Panc1 (cell line): ENCODE measurements at regions not wholly inside any gene's neighbourhood (a gene's known extent, or its start where the extent isn't known, plus 50 kb on each side); places are given as distances from the start of the nearest gene placed in this dataset.

Source experiments
- ATAC-seq: fragments of 200-7000 bp; cut with Tn5 transposase; 2 replicates; pipeline ENCODE4 v1.9.1; 2020; ENCODE audit warnings: mild to moderate bottlenecking, moderate library complexity
- BruUV-seq: library from RNA; stranded (reverse); fragments of 400-500 nt; replicated peaks from 2 replicates; lab custom pipeline; 2021; lab: Mats Ljungman, UMichigan
- CTCF ChIA-PET: fragments of 300-600 bp; sonication (Branson Sonifier 250); formaldehyde crosslinking; loops from one replicate; lab custom pipeline; 2022; ENCODE audit warnings: antibody characterized with exemption; lab: Charles Lee
- POLR2A ChIA-PET: fragments of 300-600 bp; sonication (Branson Sonifier 250); formaldehyde crosslinking; loops from one replicate; lab custom pipeline; 2022; ENCODE audit warnings: antibody characterized with exemption; lab: Charles Lee
- DNase-seq: peaks from one replicate; pipeline ENCODE4 v3.0.0-alpha.2; 2010; ENCODE audit warnings: low read depth, low spot score
- H3K27ac ChIP-seq: 2 replicates; pipeline ENCODE4 v1.5.1; 2011; ENCODE audit warnings: mild to moderate bottlenecking, low read length, inconsistent platforms
- H3K27me3 ChIP-seq: fragments of 200-500 bp; sonication (Bioruptor generic); 2 replicates; pipeline ENCODE4 v1.6.0; 2014; ENCODE audit warnings: low read length, inconsistent platforms; ENCODE audit not compliant: control insufficient read depth, insufficient read depth
- H3K36me3 ChIP-seq: fragments of 200-500 bp; sonication (Bioruptor generic); 2 replicates; pipeline ENCODE4 v1.5.1; 2014; ENCODE audit warnings: inconsistent platforms, mild to moderate bottlenecking, low read length, moderate library complexity; ENCODE audit not compliant: control insufficient read depth, insufficient read depth
- H3K4me1 ChIP-seq: 2 replicates; pipeline ENCODE4 v1.5.1; 2011; ENCODE audit warnings: inconsistent platforms, mild to moderate bottlenecking, low read length, moderate library complexity; ENCODE audit not compliant: control insufficient read depth, insufficient read depth
- H3K4me3 ChIP-seq, 2 experiments: 2 replicates each; pipeline ENCODE4 v1.5.1; 2011 to 2012; ENCODE audit warnings: low read depth in 2 of 2, low read length in 2 of 2, mild to moderate bottlenecking in 2 of 2, inconsistent platforms in 1 of 2, moderate library complexity in 1 of 2
- H3K9me3 ChIP-seq: fragments of 200-500 bp; sonication (Bioruptor generic); 2 replicates; pipeline ENCODE4 v1.5.1; 2014; ENCODE audit warnings: low read depth, mild to moderate bottlenecking, inconsistent platforms, low read length, moderate library complexity; ENCODE audit not compliant: control insufficient read depth, insufficient read depth
- POLR2AphosphoS5 ChIP-seq: IDR thresholded peaks from 2 replicates; pipeline ENCODE4 v1.6.1; 2012; ENCODE audit warnings: mild to moderate bottlenecking, low read depth, low read length, moderate library complexity
- REST ChIP-seq, 2 experiments: IDR thresholded peaks; 2 replicates each; pipeline ENCODE4 v1.6.1; 2011 to 2012; ENCODE audit warnings: low read depth in 2 of 2, control low read depth in 1 of 2, low read length in 1 of 2, mild to moderate bottlenecking in 1 of 2, moderate library complexity in 1 of 2; ENCODE audit not compliant: insufficient read depth in 1 of 2
- SIN3A ChIP-seq: IDR thresholded peaks from 2 replicates; pipeline ENCODE4 v1.6.1; 2012; ENCODE audit warnings: low read depth, mild to moderate bottlenecking, low read length, moderate library complexity, borderline replicate concordance; ENCODE audit not compliant: insufficient read depth
- TCF7L2 ChIP-seq: IDR thresholded peaks from 2 replicates; pipeline ENCODE4 v1.6.1; 2011; ENCODE audit warnings: mild to moderate bottlenecking, low read depth, low read length, inconsistent platforms
- in situ Hi-C: cut with HindIII; loops from 2 replicates; pipeline ENCODE4 v1.10.0; 2016; ENCODE audit warnings: low sequenced_read_pairs, low pct_unique_long_range_greater_than_20kb
- intact Hi-C: fragments of 100-400 bp; cut with micrococcal nuclease; formaldehyde crosslinking; loops from one replicate; pipeline ENCODE4 v1.10.0; 2022; ENCODE audit not compliant: unreplicated experiment
- TF ChIP-seq, protein P1 (sequence below): fragments of 450-650 bp; IDR thresholded peaks from 2 replicates; pipeline ENCODE4 v1.5.1; 2017; ENCODE audit warnings: mild to moderate bottlenecking

DNA sequence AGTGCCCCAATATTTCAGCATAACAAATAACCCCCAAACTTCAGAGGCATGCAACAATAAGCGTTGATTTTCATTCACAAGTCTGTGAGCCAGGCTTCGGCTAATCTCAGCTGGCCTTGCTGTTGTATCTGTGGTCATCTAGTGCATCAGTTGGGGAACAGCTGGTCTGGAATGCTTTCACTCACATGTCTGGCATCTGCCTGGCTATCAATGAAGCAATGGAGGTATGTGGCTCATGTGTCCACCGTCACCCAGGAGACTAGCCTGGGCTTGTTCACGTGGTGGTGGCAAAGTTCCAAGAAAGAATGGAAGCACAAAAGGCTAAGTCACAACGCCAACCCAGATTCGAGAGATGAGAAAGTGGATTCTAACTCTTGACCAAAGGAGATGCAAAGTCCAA lies 304.8 kb upstream of the ISX start:
- no peaks in the 10 kb centered on the region for H3K36me3 ChIP-seq
- in situ Hi-C loops = no loop called here
- H3K27me3 ChIP-seq = no peaks in the 10 kb centered on the region
- no peak overlapping the region for H3K4me3 ChIP-seq
- no peaks in the 10 kb centered on the region for H3K9me3 ChIP-seq
- DNase-seq (no peak), ATAC-seq (no peak)
- intact Hi-C loops = no loop called here
- no TSS peak for BruUV-seq
- ChIA-PET POLR2A (no interaction called here), CTCF (no interaction called here)
- TF ChIP-seq SIN3A (no peak), REST (IDR thresholded peaks at IDR 0.05; ENCODE audit: insufficient read depth in 1 of 2, low read depth in 2 of 2, low read length in 1 of 2) (no peak), POLR2AphosphoS5 (no peak)
- no peak overlapping the region for H3K27ac ChIP-seq
- H3K4me1 ChIP-seq = no peaks in the 10 kb centered on the region

- Histone ChIP-seq H3K27me3 (no peaks in the 10 kb centered on the region), H3K4me3 (no peak overlapping the region), H3K4me1 (no peaks in the 10 kb centered on the region), H3K36me3 (no peaks in the 10 kb centered on the region), H3K9me3 (no peaks in the 10 kb centered on the region), H3K27ac (no peak overlapping the region)
- BruUV-seq = no TSS peak
- no peak for DNase-seq
- TF ChIP-seq POLR2AphosphoS5 = no peak
- TF ChIP-seq, protein P1, sequence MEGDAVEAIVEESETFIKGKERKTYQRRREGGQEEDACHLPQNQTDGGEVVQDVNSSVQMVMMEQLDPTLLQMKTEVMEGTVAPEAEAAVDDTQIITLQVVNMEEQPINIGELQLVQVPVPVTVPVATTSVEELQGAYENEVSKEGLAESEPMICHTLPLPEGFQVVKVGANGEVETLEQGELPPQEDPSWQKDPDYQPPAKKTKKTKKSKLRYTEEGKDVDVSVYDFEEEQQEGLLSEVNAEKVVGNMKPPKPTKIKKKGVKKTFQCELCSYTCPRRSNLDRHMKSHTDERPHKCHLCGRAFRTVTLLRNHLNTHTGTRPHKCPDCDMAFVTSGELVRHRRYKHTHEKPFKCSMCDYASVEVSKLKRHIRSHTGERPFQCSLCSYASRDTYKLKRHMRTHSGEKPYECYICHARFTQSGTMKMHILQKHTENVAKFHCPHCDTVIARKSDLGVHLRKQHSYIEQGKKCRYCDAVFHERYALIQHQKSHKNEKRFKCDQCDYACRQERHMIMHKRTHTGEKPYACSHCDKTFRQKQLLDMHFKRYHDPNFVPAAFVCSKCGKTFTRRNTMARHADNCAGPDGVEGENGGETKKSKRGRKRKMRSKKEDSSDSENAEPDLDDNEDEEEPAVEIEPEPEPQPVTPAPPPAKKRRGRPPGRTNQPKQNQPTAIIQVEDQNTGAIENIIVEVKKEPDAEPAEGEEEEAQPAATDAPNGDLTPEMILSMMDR = no peak
- no peak for TF ChIP-seq TCF7L2
- no peak for TF ChIP-seq SIN3A
- TF ChIP-seq REST (IDR thresholded peaks at IDR 0.05; ENCODE audit: insufficient read depth in 1 of 2, low read depth in 2 of 2, low read length in 1 of 2) = no peak
- POLR2A ChIA-PET = no interaction called here
- intact Hi-C loops = no loop called here
- in situ Hi-C loops = no loop called here
- CTCF ChIA-PET = no interaction called here
- ATAC-seq = no peak
Measured at GRCh38 chr22:34763496-34763895, 302.5 kb upstream of the ISX start.
